Endothelial cell (in vitro differentiated cells): ENCODE measurements at regions not wholly inside any gene's neighbourhood (a gene's known extent, or its start where the extent isn't known, plus 50 kb on each side); places are given as distances from the start of the nearest gene placed in this dataset.

Experiments used
- DNase-seq: peaks from one replicate; pipeline ENCODE4 v3.0.0; 2021; ENCODE audit warnings: low spot score
- H3K27ac Mint-ChIP-seq: one replicate; pipeline ENCODE4 v1.8.0; 2021; ENCODE audit warnings: mixed read lengths, inconsistent platforms; ENCODE audit not compliant: unreplicated experiment
- H3K27me3 Mint-ChIP-seq: one replicate; pipeline ENCODE4 v1.8.0; 2021; ENCODE audit warnings: mild to moderate bottlenecking, moderate library complexity, mixed read lengths, inconsistent platforms; ENCODE audit not compliant: unreplicated experiment
- H3K36me3 Mint-ChIP-seq: one replicate; pipeline ENCODE4 v1.8.0; 2021; ENCODE audit warnings: mild to moderate bottlenecking, low read depth, mixed read lengths, inconsistent platforms; ENCODE audit not compliant: unreplicated experiment
- H3K4me1 Mint-ChIP-seq: one replicate; pipeline ENCODE4 v1.8.0; 2021; ENCODE audit warnings: mild to moderate bottlenecking, mixed read lengths, inconsistent platforms; ENCODE audit not compliant: unreplicated experiment
- H3K4me3 Mint-ChIP-seq: one replicate; pipeline ENCODE4 v1.8.0; 2021; ENCODE audit warnings: mild to moderate bottlenecking, mixed read lengths, inconsistent platforms; ENCODE audit not compliant: unreplicated experiment
- H3K9me3 Mint-ChIP-seq: one replicate; pipeline ENCODE4 v1.8.0; 2021; ENCODE audit warnings: mixed read lengths, inconsistent platforms; ENCODE audit not compliant: unreplicated experiment
- TF ChIP-seq, protein P1 (sequence below): fragments of 200-600 bp; sonication (generic); IDR thresholded peaks from one replicate; pipeline ENCODE4 v1.5.0; 2021; ENCODE audit warnings: antibody characterized with exemption; ENCODE audit not compliant: unreplicated experiment

DNA sequence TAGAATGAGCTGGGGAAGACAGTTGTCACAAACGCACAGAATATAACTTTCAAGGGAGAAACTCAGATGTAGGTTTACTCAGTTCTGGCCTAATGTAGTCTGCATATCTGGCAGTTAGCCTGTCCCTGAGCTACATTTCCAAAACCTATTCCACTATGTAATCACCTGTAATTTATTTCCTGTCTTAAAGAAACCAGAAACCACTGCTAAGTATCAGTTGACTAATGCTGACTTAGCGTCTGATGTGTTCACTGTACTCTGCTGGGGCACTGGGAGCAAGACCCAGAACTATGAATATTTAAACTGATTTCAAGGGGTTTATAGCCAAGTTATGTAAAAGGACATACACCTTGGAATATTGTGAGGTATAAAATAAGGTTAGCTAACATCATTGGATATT, 1995.2 kb upstream of the PIK3C3 start:
- TF ChIP-seq, protein P1, sequence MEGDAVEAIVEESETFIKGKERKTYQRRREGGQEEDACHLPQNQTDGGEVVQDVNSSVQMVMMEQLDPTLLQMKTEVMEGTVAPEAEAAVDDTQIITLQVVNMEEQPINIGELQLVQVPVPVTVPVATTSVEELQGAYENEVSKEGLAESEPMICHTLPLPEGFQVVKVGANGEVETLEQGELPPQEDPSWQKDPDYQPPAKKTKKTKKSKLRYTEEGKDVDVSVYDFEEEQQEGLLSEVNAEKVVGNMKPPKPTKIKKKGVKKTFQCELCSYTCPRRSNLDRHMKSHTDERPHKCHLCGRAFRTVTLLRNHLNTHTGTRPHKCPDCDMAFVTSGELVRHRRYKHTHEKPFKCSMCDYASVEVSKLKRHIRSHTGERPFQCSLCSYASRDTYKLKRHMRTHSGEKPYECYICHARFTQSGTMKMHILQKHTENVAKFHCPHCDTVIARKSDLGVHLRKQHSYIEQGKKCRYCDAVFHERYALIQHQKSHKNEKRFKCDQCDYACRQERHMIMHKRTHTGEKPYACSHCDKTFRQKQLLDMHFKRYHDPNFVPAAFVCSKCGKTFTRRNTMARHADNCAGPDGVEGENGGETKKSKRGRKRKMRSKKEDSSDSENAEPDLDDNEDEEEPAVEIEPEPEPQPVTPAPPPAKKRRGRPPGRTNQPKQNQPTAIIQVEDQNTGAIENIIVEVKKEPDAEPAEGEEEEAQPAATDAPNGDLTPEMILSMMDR, result no peak

DNA sequence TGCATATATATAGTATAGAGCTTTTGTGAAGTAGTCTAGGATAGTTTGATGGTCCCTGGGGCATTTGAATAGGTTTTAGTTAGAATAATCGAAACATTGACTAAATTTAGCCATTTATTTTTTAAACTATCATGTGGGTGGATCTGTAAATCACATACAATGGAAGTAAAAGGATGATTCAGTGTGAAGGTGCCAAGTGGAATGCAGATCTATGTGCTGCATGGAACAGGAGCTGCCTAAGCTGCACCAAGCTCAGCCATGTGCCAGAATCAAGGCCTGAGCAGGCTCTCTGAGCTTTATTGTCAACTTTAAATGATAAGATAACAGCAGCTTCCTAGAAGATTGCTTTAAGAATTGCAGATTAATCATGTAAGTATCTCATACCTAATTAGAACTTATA, 1996.2 kb upstream of the PIK3C3 start:
- Mint-ChIP-seq H3K36me3 (no peaks in the 10 kb centered on the region), H3K27ac (no peak overlapping the region), H3K4me1 (peaks cover 5% of the 10 kb centered on the region), H3K4me3 (no peak overlapping the region), H3K27me3 (no peaks in the 10 kb centered on the region), H3K9me3 (no peaks in the 10 kb centered on the region)
- no peak for DNase-seq
- TF ChIP-seq, protein P1, result no peak

More for the DNA sequence above, 1995.2 kb upstream of the PIK3C3 start:
- Mint-ChIP-seq H3K4me1 (peaks cover 5% of the 10 kb centered on the region), H3K4me3 (no peak overlapping the region), H3K27ac (no peak overlapping the region), H3K27me3 (no peaks in the 10 kb centered on the region), H3K36me3 (no peaks in the 10 kb centered on the region), H3K9me3 (no peaks in the 10 kb centered on the region)
- DNase-seq, result no peak

DNA sequence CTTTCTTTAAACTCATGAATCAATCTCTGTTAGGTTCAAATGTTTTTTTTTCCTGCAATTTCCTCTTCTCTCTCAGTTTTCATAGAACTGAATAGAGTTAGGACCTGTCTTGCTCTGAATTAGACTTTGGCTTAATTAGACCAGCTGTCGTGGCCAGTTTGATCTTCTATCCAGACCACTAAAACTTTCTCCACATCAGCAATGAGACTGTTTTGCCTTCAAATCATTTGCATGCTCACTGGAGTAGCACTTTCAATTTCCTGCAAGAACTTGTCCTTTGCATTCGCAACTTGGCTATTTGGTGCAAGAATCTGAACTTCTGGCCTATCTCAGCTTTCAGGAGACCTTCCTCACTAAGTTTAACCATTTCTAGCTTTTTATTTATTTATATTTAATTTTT, 2002.2 kb upstream of the PIK3C3 start:
- no peaks in the 10 kb centered on the region for H3K36me3 Mint-ChIP-seq
- no peak overlapping the region for H3K4me3 Mint-ChIP-seq
- no peaks in the 10 kb centered on the region for H3K4me1 Mint-ChIP-seq
- H3K27ac Mint-ChIP-seq, result no peak overlapping the region
- no peaks in the 10 kb centered on the region for H3K27me3 Mint-ChIP-seq
- no peaks in the 10 kb centered on the region for H3K9me3 Mint-ChIP-seq
- TF ChIP-seq, protein P1, result no peak
- DNase-seq, result no peak

DNA sequence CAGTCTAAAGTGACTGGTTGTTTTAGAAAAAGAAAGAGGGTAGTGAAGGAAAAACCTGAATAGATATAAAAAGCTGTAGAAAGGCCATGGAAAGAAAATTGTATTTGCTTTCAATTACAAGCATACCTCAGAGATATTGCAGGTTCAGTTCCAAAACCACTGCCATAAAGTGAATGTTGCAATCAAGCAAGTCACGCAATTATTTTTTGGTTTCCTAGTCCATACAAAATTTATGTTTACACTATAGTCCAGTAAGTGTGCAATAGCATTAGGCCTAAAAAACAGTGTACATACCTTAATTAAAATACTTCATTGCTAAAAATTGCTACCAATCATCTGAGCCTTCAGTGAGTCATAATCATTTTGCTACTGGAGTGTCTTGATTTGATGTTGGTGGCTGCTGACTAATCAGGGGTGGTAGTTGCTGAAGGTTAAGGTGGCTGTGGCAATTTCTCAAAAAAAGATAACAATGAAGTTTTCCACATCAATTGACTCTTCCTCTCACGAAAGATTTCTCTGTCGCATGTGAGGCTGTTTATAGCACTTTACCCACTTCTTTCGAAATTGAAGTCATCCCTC, 2003.8 kb upstream of the PIK3C3 start:
- Mint-ChIP-seq H3K4me1 (no peaks in the 10 kb centered on the region), H3K4me3 (no peak overlapping the region), H3K9me3 (no peaks in the 10 kb centered on the region), H3K27me3 (no peaks in the 10 kb centered on the region), H3K27ac (no peak overlapping the region), H3K36me3 (no peaks in the 10 kb centered on the region)
- TF ChIP-seq, protein P1, result no peak
- DNase-seq, result no peak

DNA sequence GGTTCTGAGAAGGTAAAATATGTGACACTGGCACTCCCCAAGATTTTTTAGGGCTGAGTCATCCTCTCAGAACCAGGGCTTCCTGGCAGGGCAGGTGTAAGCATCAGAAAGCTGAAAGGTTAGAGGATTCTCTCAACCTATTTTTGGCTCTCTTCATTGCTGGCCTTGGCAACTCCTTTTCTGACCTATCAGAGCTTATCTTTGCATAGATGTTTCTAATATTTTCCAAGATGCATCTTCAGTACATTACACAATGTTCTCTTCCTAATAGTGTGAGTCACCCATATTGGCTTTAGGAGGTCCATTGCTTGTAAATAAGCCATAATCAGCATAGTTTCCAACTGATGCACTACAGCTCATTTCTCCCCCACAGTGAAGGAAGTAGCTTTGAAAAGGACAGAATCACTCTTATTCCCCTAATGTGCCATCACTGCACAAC, 2008.4 kb upstream of the PIK3C3 start:
- no peak for DNase-seq

More for the DNA sequence above, 2008.4 kb upstream of the PIK3C3 start:
- Mint-ChIP-seq H3K9me3 (no peaks in the 10 kb centered on the region), H3K36me3 (no peaks in the 10 kb centered on the region), H3K27ac (no peak overlapping the region), H3K27me3 (no peaks in the 10 kb centered on the region), H3K4me3 (no peak overlapping the region), H3K4me1 (no peaks in the 10 kb centered on the region)
- TF ChIP-seq, protein P1, result no peak
